ENCODE measurements at regions not wholly inside any gene's neighbourhood (a gene's known extent, or its start where the extent isn't known, plus 50 kb on each side); places are given as distances from the start of the nearest gene placed in this dataset.
A peak's percentile ranks its signal among the peaks of the same experiment; 100 is the strongest.

DNA sequence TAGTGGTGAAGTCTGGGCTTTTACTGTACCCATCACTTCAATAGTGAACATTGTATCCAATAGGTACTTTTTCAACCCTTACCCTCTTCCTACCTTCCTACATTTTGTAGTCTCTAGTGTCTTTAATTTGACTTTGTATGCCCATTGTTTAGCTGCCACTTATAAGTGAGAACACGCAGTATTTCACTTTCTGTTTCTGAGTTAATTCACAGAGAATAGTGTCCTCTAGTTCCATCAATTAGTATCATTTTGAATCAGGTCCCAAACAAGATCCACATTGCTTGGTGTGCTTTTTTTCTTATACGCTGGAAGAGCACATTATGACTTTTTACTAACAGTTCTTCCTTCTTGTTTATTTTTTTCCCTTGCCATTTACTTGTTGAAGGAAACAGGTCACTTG is 176.0 kb upstream of the WDFY3 start:
- no peaks in the 10 kb centered on the region for H3K4me1 Mint-ChIP-seq (ENCODE audit: low read depth)
- DNase-seq (no peak), ATAC-seq (no peak)
- ChIA-PET CTCF (no interaction called here), POLR2A (no interaction called here)
- no peak overlapping the region for H3K4me3 Mint-ChIP-seq
- no peaks in the 10 kb centered on the region for H3K36me3 Mint-ChIP-seq (ENCODE audit: low read depth)
- H3K27ac Mint-ChIP-seq, result no peak overlapping the region
- no peaks in the 10 kb centered on the region for H3K27me3 Mint-ChIP-seq (ENCODE audit: low read depth)
- no peaks in the 10 kb centered on the region for H3K9me3 Mint-ChIP-seq (ENCODE audit: insufficient read depth)

- H3K36me3 Mint-ChIP-seq (ENCODE audit: low read depth), result no peaks in the 10 kb centered on the region
- H3K27me3 Mint-ChIP-seq (ENCODE audit: low read depth), result peaks cover 2% of the 10 kb centered on the region
- no peak overlapping the region for H3K4me3 Mint-ChIP-seq
- no peaks in the 10 kb centered on the region for H3K4me1 Mint-ChIP-seq (ENCODE audit: low read depth)
- ATAC-seq (peak; percentile 76), DNase-seq (peak; percentile 26)
- ChIA-PET CTCF (interaction anchor here (1.1 to 2.5 kb wide), 4 partner anchors 13 to 600 kb away, joined by 3 to 14 read pairs (median 4); no protein-coding TSS in a partner anchor), POLR2A (no interaction called here)
- H3K27ac Mint-ChIP-seq, result no peak overlapping the region
- no peaks in the 10 kb centered on the region for H3K9me3 Mint-ChIP-seq (ENCODE audit: insufficient read depth)
Observed at GRCh38 chr4:85147481-85148076, 181.1 kb upstream of the WDFY3 start.

GRCh38 chr4:85149676-85150075 is 183.2 kb upstream of the WDFY3 start:
- CTCF ChIA-PET, result interaction anchor here (2.5 kb wide), 1 partner anchor 597 kb away, joined by 14 read pairs; no protein-coding TSS in a partner anchor

DNA sequence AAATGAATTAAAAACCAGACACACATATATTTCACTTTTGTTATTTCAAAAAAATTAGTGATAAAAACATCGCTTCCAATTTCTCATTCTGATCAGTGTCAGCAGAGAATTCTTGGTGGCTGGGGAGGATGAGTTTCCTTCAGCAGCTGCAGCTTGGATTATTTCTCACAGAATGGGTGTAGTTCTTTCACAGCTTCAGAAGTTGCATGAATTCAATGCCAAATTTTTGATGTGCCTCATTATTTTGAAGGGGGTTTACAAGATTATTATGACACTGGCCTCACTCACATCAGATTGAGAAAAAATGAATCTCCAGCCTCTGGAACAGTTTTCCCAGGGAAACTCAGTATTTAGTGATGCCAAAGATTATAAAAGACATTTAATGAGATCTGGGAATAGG is 184.9 kb upstream of the WDFY3 start:
- no peaks in the 10 kb centered on the region for H3K4me1 Mint-ChIP-seq (ENCODE audit: low read depth)
- no peaks in the 10 kb centered on the region for H3K9me3 Mint-ChIP-seq (ENCODE audit: insufficient read depth)
- no peak overlapping the region for H3K27ac Mint-ChIP-seq
- H3K27me3 Mint-ChIP-seq (ENCODE audit: low read depth), result peaks cover 2% of the 10 kb centered on the region
- no peaks in the 10 kb centered on the region for H3K36me3 Mint-ChIP-seq (ENCODE audit: low read depth)
- ChIA-PET CTCF (no interaction called here), POLR2A (interaction anchor here (0.6 kb wide), 1 partner anchor 1842 kb away, joined by 3 read pairs; no protein-coding TSS in a partner anchor)
- DNase-seq, result no peak
- no peak for ATAC-seq
- H3K4me3 Mint-ChIP-seq, result no peak overlapping the region

More at GRCh38 chr4:85149676-85150075, 183.2 kb upstream of the WDFY3 start:
- Mint-ChIP-seq H3K4me1 (ENCODE audit: low read depth) (no peaks in the 10 kb centered on the region), H3K27me3 (ENCODE audit: low read depth) (peaks cover 2% of the 10 kb centered on the region), H3K36me3 (ENCODE audit: low read depth) (no peaks in the 10 kb centered on the region), H3K9me3 (ENCODE audit: insufficient read depth) (no peaks in the 10 kb centered on the region), H3K4me3 (no peak overlapping the region), H3K27ac (no peak overlapping the region)
- ATAC-seq (no peak), DNase-seq (no peak)
- POLR2A ChIA-PET, result no interaction called here

- H3K9me3 Mint-ChIP-seq (ENCODE audit: insufficient read depth), result no peaks in the 10 kb centered on the region
- no peak for DNase-seq
- POLR2A ChIA-PET, result interaction anchor here (0.6 kb wide), 1 partner anchor 1841 kb away, joined by 3 read pairs; no protein-coding TSS in a partner anchor
- no peaks in the 10 kb centered on the region for H3K36me3 Mint-ChIP-seq (ENCODE audit: low read depth)
- no peaks in the 10 kb centered on the region for H3K4me1 Mint-ChIP-seq (ENCODE audit: low read depth)
- CTCF ChIA-PET, result no interaction called here
- no peak for ATAC-seq
- H3K4me3 Mint-ChIP-seq, result no peak overlapping the region
- H3K27me3 Mint-ChIP-seq (ENCODE audit: low read depth), result peaks cover 2% of the 10 kb centered on the region
- H3K27ac Mint-ChIP-seq, result no peak overlapping the region
Observed at GRCh38 chr4:85151786-85152185, 185.3 kb upstream of the WDFY3 start.

DNA sequence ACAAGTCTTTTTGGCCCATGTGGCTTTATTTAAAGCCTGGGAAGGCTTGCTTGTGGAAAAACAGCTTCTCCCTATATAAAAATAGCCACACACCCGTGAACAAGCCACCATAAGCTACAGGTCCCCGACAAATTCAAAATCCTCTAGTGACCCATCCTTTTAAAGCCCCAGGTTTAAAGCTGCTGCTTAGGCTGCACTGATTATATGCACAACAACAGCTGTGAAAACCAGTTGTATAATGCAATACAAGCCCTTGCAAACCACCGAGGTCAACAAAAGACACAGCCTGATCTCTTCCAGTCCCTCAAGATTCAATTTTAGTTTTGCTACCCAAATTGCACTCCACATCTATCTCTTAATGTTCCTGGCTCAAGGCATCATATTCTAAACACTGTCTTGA is 186.0 kb upstream of the WDFY3 start:
- DNase-seq (no peak), ATAC-seq (no peak)
- Mint-ChIP-seq H3K36me3 (ENCODE audit: low read depth) (no peaks in the 10 kb centered on the region), H3K4me1 (ENCODE audit: low read depth) (no peaks in the 10 kb centered on the region), H3K27me3 (ENCODE audit: low read depth) (peaks cover 2% of the 10 kb centered on the region), H3K27ac (no peak overlapping the region), H3K9me3 (ENCODE audit: insufficient read depth) (no peaks in the 10 kb centered on the region), H3K4me3 (no peak overlapping the region)
- POLR2A ChIA-PET, result no interaction called here
- CTCF ChIA-PET, result no interaction called here

DNA sequence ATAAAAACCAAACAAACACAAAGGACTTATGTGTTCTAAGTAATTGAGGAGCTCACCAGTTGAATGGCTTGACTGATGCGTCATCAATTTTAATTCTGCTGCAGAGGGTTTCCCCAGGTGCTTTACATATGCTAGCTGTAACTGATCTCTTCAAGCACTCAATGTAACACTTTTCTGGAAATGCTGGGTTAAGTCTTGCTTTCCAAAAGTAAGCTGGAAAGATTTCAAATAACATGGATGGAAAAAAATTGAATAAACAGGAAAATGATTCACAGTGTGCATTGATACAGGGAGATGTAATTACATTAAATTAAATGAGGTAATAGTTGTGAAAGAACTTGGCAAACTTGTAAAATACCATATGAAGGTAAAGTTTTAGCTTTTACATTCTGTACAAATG is 186.7 kb upstream of the WDFY3 start:
- Mint-ChIP-seq H3K9me3 (ENCODE audit: insufficient read depth) (no peaks in the 10 kb centered on the region), H3K4me1 (ENCODE audit: low read depth) (no peaks in the 10 kb centered on the region), H3K27ac (no peak overlapping the region), H3K27me3 (ENCODE audit: low read depth) (peaks cover 2% of the 10 kb centered on the region), H3K36me3 (ENCODE audit: low read depth) (no peaks in the 10 kb centered on the region), H3K4me3 (no peak overlapping the region)
- ChIA-PET POLR2A (no interaction called here), CTCF (no interaction called here)
- DNase-seq (no peak), ATAC-seq (no peak)

DNA sequence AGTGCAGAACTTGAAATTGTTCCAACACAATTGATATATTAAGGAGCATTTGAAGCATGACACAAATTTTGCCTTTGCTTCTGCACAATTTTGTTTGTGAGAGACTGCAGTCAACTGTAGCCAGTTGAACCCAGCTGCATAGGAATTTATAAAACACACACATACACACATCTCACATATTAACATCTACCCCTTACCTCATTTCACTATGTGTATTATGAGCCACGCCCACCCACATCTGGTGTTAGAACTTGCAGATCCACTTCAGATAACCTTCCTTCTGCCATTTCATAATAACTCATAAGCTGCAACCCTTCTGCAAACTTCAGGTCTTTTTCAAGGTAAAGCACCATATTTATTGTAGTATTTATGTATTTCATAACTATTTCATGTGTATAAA is 188.1 kb upstream of the WDFY3 start:
- no peak overlapping the region for H3K4me3 Mint-ChIP-seq
- no peaks in the 10 kb centered on the region for H3K9me3 Mint-ChIP-seq (ENCODE audit: insufficient read depth)
- DNase-seq (no peak), ATAC-seq (no peak)
- CTCF ChIA-PET, result no interaction called here
- POLR2A ChIA-PET, result no interaction called here
- no peak overlapping the region for H3K27ac Mint-ChIP-seq
- H3K27me3 Mint-ChIP-seq (ENCODE audit: low read depth), result no peaks in the 10 kb centered on the region
- no peaks in the 10 kb centered on the region for H3K36me3 Mint-ChIP-seq (ENCODE audit: low read depth)
- no peaks in the 10 kb centered on the region for H3K4me1 Mint-ChIP-seq (ENCODE audit: low read depth)

GRCh38 chr4:85165808-85166207 is 199.3 kb upstream of the WDFY3 start:
- Mint-ChIP-seq H3K27me3 (ENCODE audit: low read depth) (no peaks in the 10 kb centered on the region), H3K27ac (no peak overlapping the region), H3K4me3 (no peak overlapping the region), H3K36me3 (ENCODE audit: low read depth) (no peaks in the 10 kb centered on the region), H3K9me3 (ENCODE audit: insufficient read depth) (no peaks in the 10 kb centered on the region), H3K4me1 (ENCODE audit: low read depth) (no peaks in the 10 kb centered on the region)
- DNase-seq (no peak), ATAC-seq (no peak)
- ChIA-PET POLR2A (no interaction called here), CTCF (no interaction called here)

- CTCF ChIA-PET, result no interaction called here
- no peak overlapping the region for H3K27ac Mint-ChIP-seq
- H3K27me3 Mint-ChIP-seq (ENCODE audit: low read depth), result no peaks in the 10 kb centered on the region
- H3K9me3 Mint-ChIP-seq (ENCODE audit: insufficient read depth), result no peaks in the 10 kb centered on the region
- H3K36me3 Mint-ChIP-seq (ENCODE audit: low read depth), result no peaks in the 10 kb centered on the region
- POLR2A ChIA-PET, result no interaction called here
- no peak overlapping the region for H3K4me3 Mint-ChIP-seq
- ATAC-seq (no peak), DNase-seq (no peak)
- H3K4me1 Mint-ChIP-seq (ENCODE audit: low read depth), result no peaks in the 10 kb centered on the region
Observed at GRCh38 chr4:85166318-85166717, 199.8 kb upstream of the WDFY3 start.

GRCh38 chr4:85168234-85168834 is 201.8 kb upstream of the WDFY3 start:
- ChIA-PET POLR2A (no interaction called here), CTCF (no interaction called here)
- no peaks in the 10 kb centered on the region for H3K9me3 Mint-ChIP-seq (ENCODE audit: insufficient read depth)
- no peak overlapping the region for H3K4me3 Mint-ChIP-seq
- H3K27ac Mint-ChIP-seq, result no peak overlapping the region
- H3K4me1 Mint-ChIP-seq (ENCODE audit: low read depth), result no peaks in the 10 kb centered on the region
- DNase-seq, result no peak
- no peaks in the 10 kb centered on the region for H3K36me3 Mint-ChIP-seq (ENCODE audit: low read depth)
- H3K27me3 Mint-ChIP-seq (ENCODE audit: low read depth), result no peaks in the 10 kb centered on the region
- ATAC-seq, result no peak

DNA sequence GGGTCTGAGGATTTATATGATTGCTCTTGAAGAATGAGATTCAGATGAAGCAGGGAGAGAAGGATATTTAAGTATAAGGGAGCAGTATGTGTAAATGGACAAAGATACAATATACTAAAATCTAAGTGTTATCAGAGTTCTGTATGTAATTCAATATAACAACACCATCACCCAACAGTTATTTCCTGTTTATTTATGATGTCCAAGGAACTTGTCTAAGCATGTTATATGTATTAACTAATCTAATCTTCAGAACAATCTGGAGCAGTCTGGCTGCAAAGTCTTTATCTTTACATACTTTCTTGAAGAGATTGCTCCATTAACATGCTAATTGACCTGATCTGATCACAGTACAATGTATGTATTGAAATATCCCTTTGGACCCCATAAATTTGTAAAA is 203.8 kb upstream of the WDFY3 start:
- POLR2A ChIA-PET, result no interaction called here
- H3K4me1 Mint-ChIP-seq (ENCODE audit: low read depth), result no peaks in the 10 kb centered on the region
- ATAC-seq (no peak), DNase-seq (no peak)
- H3K9me3 Mint-ChIP-seq (ENCODE audit: insufficient read depth), result no peaks in the 10 kb centered on the region
- no peaks in the 10 kb centered on the region for H3K36me3 Mint-ChIP-seq (ENCODE audit: low read depth)
- no peaks in the 10 kb centered on the region for H3K27me3 Mint-ChIP-seq (ENCODE audit: low read depth)
- CTCF ChIA-PET, result no interaction called here
- no peak overlapping the region for H3K27ac Mint-ChIP-seq
- H3K4me3 Mint-ChIP-seq, result no peak overlapping the region

- Mint-ChIP-seq H3K4me1 (ENCODE audit: low read depth) (no peaks in the 10 kb centered on the region), H3K27me3 (ENCODE audit: low read depth) (no peaks in the 10 kb centered on the region), H3K36me3 (ENCODE audit: low read depth) (no peaks in the 10 kb centered on the region), H3K4me3 (no peak overlapping the region), H3K9me3 (ENCODE audit: insufficient read depth) (no peaks in the 10 kb centered on the region), H3K27ac (no peak overlapping the region)
- DNase-seq (no peak), ATAC-seq (no peak)
- ChIA-PET POLR2A (no interaction called here), CTCF (no interaction called here)
Observed at GRCh38 chr4:85175190-85175589, 208.7 kb upstream of the WDFY3 start.
